Transverse colon (tissue), 3 donors: ENCODE measurements at regions not wholly inside any gene's neighbourhood (a gene's known extent, or its start where the extent isn't known, plus 50 kb on each side); places are given as distances from the start of the nearest gene placed in this dataset.

Experiments
- EP300 ChIP-seq: sonication (generic); formaldehyde crosslinking; IDR thresholded peaks from one replicate; pipeline ENCODE4 v1.6.1; 2017; ENCODE audit warnings: antibody characterized with exemption, low read depth
- POLR2A ChIP-seq: fragments of 450-650 bp; IDR thresholded peaks from one replicate; pipeline ENCODE4 v1.6.1; 2016; ENCODE audit warnings: antibody characterized with exemption, mild to moderate bottlenecking, moderate library complexity
- TF ChIP-seq, protein P1 (sequence below), 5 experiments: fragments of 200-600 bp in 3 of 5; fragments of 450-650 bp in 2 of 5; sonication (generic) in 3 of 5; IDR thresholded peaks; 1 replicate in 2 of 5; 2 replicates in 3 of 5; pipeline ENCODE4 v1.5.1; 2016 to 2017; ENCODE audit warnings: antibody characterized with exemption in 5 of 5, inconsistent platforms in 3 of 5, mild to moderate bottlenecking in 2 of 5, moderate library complexity in 1 of 5

GRCh38 chr5:7210549-7210948, 185.4 kb upstream of the ADCY2 start:
- TF ChIP-seq, protein P1, sequence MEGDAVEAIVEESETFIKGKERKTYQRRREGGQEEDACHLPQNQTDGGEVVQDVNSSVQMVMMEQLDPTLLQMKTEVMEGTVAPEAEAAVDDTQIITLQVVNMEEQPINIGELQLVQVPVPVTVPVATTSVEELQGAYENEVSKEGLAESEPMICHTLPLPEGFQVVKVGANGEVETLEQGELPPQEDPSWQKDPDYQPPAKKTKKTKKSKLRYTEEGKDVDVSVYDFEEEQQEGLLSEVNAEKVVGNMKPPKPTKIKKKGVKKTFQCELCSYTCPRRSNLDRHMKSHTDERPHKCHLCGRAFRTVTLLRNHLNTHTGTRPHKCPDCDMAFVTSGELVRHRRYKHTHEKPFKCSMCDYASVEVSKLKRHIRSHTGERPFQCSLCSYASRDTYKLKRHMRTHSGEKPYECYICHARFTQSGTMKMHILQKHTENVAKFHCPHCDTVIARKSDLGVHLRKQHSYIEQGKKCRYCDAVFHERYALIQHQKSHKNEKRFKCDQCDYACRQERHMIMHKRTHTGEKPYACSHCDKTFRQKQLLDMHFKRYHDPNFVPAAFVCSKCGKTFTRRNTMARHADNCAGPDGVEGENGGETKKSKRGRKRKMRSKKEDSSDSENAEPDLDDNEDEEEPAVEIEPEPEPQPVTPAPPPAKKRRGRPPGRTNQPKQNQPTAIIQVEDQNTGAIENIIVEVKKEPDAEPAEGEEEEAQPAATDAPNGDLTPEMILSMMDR (IDR thresholded peaks at IDR 0.05): no peak
- TF ChIP-seq EP300 (no peak), POLR2A (no peak)
